Fibroblast of skin of right biceps (primary cell): ENCODE measurements at regions not wholly inside any gene's neighbourhood (a gene's known extent, or its start where the extent isn't known, plus 50 kb on each side); places are given as distances from the start of the nearest gene placed in this dataset.
"Not testable (repeated sequence)": the region's sequence is repeated elsewhere in the genome, so short reads cannot be mapped to it uniquely, and the experiment has no call there.

Source experiments
- DNase-seq: peaks from one replicate; pipeline ENCODE4 v3.0.0-alpha.2; 2013

DNA sequence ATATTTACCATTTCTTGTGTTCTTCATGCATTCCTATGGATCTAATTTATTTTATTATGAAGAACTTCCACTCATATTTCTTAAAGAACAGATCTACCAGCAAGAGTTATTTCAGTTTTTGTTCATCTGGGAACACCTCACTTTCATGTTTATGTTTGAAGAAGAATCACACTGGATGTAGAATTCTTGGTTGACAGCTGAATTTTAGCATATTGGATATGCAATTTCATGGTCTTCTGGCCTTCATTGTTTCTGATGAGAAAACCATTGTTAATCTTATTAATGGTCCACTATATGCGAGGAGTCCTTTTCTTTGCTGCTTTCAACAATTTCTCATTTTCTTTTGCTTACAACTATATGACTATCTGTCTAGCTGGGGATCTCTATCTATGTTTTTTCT, 189.2 kb downstream of the UXS1 start:
- no peak for DNase-seq

DNA sequence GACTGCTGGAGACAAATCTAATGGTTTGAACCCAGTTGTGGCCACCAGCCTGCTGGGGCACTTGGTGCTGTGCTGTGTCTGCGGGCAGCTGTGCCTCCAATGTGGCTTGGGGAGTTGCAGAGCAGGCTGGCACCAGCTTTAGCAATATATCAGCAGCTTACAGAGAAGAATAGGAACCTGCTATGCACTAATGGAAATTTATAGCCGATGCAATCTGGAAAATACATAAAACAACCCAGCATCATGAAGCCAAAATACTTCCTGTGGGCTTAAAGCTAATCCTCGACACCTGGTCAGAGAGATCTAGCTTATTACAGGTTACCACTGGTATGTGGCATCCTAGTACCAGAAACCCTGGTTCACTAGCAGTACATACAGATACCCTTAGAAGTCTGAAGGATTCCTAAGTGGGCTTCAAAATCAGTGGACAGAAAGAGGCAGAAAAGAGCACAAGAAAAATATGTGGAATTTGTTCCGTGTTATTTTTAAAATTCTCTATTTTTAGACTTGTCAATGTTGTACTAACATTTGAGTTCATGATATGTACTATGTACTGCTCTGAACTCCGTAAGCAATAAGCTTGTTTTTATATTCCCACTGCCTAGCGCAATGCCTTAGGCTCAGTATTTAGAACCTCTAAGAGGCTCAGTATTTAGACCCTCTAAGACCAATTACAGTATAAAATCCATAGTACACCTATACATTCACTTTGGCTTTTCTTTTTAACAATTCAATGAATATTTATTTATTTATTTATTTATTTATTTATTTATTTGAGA, 194.7 kb downstream of the UXS1 start:
- no peak for DNase-seq

- DNase-seq = no peak
Observed at GRCh38 chr2:105997711-105998110, 196.4 kb downstream of the UXS1 start.

- DNase-seq = no peak
Observed at GRCh38 chr2:105990624-105991023, 203.5 kb downstream of the UXS1 start.

GRCh38 chr2:105989803-105990202, 204.3 kb downstream of the UXS1 start:
- not testable (repeated sequence) for DNase-seq

GRCh38 chr2:105989070-105989469, 205.0 kb downstream of the UXS1 start:
- no peak for DNase-seq

- no peak for DNase-seq
Observed at GRCh38 chr2:105977807-105978206, 216.3 kb downstream of the UXS1 start.

DNA sequence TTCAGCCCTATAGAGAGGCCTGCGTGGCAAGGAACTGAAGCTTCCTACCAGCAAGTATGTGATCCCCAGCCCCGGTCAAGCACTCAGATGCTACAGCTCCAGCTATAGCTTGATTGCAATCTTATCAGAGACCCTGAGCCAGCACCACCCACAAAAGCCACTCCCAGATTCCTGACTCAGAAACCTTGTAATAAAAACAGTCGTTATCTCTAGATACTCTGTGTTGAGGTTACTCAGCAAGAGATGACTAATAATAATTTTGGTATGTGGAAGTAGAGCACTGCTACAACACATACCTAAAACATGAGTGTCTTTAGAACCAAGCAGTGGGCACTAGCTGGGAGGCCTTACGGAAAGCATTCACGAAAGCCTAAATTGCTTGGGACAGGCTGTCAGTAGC, 216.9 kb downstream of the UXS1 start:
- peak; percentile 90 for DNase-seq

DNA sequence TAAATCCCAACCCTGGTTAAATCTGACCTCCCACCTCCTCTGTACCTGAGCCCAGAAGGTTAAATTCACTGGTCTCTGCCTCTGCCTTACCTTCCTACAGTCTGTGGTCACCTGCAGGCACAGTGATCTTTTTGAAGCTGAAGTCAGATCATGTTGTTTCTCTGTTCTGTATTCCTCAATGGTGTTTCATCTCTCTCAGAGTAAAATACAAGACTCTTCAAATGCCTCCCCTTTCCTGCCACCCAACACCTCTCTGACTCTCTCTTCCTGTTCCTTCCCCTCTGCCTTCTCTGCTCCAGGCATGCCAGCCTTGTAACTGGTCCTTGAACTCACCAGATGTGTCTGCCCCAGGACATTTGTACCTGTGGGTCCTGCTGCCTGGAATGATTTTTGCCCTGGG, 219.3 kb downstream of the UXS1 start:
- DNase-seq = no peak

- DNase-seq = no peak
Observed at GRCh38 chr2:105972927-105973326, 221.2 kb downstream of the UXS1 start.

- DNase-seq = no peak
Observed at GRCh38 chr2:105972246-105972645, 221.9 kb downstream of the UXS1 start.

GRCh38 chr2:105969552-105969951, 224.5 kb downstream of the UXS1 start:
- DNase-seq = no peak

- no peak for DNase-seq
Observed at GRCh38 chr2:105962221-105962620, 217.5 kb downstream of the NCK2 start.

GRCh38 chr2:105961599-105962146, 217.0 kb downstream of the NCK2 start:
- no peak for DNase-seq

GRCh38 chr2:105959357-105959756, 214.6 kb downstream of the NCK2 start:
- DNase-seq = no peak

- no peak for DNase-seq
Observed at GRCh38 chr2:105954891-105955290, 210.2 kb downstream of the NCK2 start.

GRCh38 chr2:105953942-105954341, 209.2 kb downstream of the NCK2 start:
- DNase-seq = no peak

DNA sequence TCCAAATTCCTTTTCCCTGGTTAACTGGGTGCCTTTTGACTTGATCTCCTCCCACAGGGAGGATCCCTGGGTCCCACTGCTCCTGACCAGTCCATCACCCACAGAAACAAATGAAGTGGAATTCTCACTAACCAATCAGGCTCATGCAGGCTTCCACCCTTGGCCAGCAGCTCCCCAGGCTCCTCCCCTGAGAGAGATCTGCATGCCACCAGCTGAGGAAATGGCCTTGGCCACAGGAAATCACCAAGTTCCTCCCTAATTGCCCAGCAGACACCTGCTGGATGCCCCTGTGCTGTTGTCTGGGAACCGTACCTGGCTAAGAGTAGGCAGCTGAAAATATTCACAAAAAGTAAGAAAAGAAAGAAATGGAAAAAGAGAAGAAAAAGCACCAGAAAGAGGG, 207.4 kb downstream of the NCK2 start:
- no peak for DNase-seq

GRCh38 chr2:105951384-105951694, 206.6 kb downstream of the NCK2 start:
- no peak for DNase-seq

- peak; percentile 14 for DNase-seq
Observed at GRCh38 chr2:105950521-105951383, 206.0 kb downstream of the NCK2 start.

DNA sequence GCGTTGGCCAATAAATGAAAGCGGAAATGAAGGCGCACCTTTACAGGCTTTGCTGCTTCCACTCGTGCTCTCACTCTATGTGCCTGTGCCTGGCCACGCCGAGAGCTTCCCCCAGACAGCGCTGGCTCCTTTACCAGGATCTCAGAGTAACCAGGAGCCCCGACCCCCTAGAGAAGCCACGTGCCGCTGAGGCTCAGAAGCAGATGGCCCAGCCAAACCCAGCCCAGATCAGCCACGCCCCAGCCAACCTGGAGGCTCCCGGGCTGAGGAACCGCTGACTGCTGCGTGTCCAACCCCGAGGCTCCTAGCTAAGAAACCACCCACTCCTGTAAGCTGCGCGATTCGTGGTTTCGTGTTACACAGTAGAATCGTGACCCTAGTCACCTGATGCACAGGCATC, 199.3 kb downstream of the NCK2 start:
- DNase-seq = no peak
